IPS-NIHi7 (cell line): ENCODE measurements at regions not wholly inside any gene's neighbourhood (a gene's known extent, or its start where the extent isn't known, plus 50 kb on each side); places are given as distances from the start of the nearest gene placed in this dataset.

Experiments used
- DNase-seq: peaks from one replicate; pipeline ENCODE4 v3.0.0; 2012; ENCODE audit warnings: mixed read lengths; ENCODE audit errors: extremely low spot score

- no peak for DNase-seq
These were observed 223.0 kb upstream of the MCTP2 start for GRCh38 chr15:94008104-94009074.

DNA sequence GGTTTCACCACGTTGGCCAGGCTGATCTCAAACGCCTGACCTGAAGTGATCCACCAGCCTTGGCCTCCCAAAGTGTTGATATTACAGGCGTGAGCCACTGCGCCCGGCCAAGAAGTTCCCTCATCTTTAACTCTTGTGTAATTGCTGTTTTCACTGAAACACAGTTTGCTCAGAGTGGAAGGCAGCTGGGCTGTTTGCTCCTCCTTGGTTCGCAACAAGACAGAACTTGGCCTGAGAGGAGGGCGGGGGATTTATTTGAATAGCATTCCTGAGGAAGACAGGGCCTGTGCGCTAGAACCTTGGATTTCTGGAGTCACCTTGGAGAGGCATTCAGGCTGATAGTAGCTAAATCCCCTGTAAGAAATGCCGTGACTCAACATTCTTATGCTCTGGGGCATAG is 226.7 kb upstream of the MCTP2 start:
- no peak for DNase-seq

- no peak for DNase-seq
These were observed 229.3 kb upstream of the MCTP2 start for GRCh38 chr15:94002041-94002440.

GRCh38 chr15:94001255-94001801 is 230.0 kb upstream of the MCTP2 start:
- DNase-seq, result no peak

GRCh38 chr15:94000606-94001005 is 230.8 kb upstream of the MCTP2 start:
- peak; percentile 35 for DNase-seq

DNA sequence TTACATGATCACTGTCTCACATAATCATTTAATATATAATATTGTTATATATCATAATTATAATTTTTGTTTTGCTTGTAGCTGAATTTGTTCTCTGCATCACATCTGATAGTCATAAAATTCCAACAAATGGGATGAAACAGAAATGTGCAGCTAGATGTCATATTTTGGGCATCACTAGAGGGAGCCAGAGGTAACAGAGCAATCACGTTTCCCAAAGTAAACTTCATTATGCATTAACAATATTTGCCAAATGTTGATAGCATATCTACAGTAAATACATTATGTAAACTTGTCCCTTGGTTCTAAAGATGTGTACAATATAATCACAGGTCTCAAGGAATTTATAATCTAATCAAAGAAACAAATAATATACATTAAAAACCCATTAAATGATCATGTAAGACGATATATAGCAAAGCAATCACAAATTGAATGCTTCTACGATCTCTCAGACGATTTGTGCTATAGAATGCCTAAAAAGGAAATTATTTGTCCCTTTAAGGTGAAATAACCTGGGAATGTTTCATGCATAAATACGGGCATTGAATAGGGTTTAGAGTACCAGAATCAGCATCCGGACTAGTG is 234.2 kb upstream of the MCTP2 start:
- peak; percentile 29 for DNase-seq

- no peak for DNase-seq
These were observed 241.8 kb upstream of the MCTP2 start for GRCh38 chr15:93989440-93989998.

DNA sequence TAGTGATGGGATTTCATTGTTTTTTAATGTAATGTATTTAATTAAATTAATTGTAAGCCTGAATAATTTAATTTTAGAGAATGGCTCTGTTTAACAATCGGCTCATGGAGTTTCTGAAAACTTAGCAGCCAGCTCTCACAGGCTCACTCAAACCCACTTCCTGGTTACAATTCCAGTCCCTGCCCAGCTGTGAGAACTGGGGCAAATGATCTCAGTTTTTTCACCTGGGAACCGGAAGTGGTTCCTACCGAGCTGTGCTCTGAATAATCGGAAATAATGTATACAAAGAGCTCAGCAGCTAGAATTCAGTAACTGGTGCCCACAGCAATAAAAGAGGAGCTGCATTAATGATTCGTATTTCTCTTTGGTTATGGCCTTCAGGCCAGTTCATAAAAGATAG is 244.3 kb upstream of the MCTP2 start:
- no peak for DNase-seq

GRCh38 chr15:93986400-93986984 is 244.9 kb upstream of the MCTP2 start:
- DNase-seq, result no peak

- no peak for DNase-seq
These were observed 245.4 kb upstream of the MCTP2 start for GRCh38 chr15:93985925-93986324.

DNA sequence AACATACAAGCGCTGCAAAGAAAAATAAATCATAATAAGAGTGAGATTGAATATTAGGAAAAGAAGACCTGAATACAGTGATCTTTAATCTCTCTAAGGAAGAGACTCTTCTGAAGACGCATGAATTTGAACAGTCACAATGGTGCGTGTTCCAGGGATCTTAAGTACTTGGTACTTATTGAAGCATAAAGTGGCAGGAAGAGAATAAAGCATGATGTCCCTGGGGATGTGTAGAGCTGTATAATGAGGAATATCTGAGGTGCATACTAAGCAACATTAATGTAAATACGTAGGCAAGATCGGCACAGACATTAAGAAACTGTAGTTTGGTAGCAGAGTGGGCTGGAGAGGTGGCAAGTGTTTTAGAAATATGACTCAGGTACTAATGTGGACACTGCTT is 246.2 kb upstream of the MCTP2 start:
- no peak for DNase-seq

DNA sequence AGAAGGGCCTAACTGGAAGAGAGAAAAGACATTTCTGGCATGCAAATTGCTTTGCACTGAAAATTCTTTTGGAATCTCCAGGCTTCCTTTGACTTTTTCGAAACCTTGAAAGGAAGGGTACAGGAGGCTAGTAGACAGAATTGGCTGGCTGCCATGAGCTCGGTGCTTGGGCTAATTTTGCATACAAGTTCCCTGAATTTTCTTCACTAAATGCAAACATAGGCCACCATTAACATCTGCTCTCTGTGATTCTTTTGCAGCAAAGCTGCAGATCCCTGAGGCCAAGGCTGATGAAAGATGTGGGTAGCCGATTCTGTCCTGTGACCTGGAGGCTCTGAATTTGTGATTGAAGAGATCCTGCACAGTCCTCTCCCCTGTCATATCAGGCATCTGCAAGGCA is 247.8 kb upstream of the MCTP2 start:
- DNase-seq, result no peak

GRCh38 chr15:93982226-93982727 is 249.1 kb upstream of the MCTP2 start:
- no peak for DNase-seq

- DNase-seq, result no peak
These were observed 249.7 kb upstream of the MCTP2 start for GRCh38 chr15:93981706-93982105.

DNA sequence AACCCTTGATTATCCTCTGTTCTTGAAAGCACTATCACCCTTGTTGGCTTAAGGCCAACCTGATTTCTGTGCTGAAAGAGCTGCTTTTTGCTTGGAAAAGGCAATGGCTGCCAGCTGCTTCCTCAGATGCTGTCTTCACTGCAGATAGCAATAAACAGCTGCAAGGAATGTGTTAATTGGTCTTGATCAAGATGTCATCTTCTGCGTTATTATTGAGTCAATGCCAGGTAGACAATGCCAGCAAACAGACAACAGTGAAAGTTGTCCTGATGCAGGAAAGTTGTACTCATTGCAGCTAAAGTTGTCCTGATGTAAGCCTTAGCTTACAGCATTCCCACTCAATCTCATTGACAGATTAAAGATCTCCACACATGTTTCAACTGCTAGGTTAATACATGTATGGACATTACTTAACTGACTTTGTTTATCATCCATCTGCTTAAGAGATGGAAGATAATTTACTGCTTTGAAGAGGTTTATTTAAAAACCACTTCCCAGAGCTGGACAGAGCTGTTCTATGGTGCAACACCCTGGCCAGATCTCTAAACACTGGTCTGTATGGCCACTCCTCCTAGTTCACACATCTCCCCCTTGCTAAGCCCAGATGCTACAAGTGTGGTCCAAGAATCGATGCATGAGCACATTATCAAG is 251.0 kb upstream of the MCTP2 start:
- no peak for DNase-seq

DNA sequence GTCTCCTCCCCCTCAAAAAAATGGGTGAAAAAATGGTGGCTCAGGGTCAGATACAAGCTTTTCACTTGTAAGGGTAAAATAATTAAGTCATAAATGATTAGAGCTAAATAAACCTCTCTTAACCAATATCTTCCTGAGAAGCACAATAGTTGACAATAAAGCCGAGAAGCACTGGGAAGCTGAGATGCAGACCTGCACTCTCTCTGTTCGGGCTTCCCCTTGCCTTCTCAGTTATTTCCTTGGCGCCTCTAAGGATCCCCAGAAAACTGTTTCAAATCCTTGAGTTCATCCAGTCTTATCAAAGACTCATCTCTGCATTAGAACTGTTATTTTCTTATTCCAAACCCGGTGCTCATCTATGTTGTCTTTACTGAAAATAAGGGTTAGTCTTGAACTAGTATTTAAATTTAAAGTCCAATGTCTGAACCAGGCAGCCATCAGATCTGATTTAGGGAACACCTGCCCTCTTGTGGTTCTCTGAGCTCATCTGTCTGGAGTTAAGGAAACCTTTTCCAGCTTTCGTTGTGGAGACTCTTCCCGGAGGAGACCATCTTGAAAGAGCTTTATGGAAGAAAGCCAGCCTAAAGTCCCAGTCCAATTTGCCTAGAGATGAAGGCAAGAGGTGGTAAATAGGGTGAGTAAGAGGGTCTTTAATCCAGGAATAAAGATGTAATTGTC is 256.4 kb upstream of the MCTP2 start:
- peak; percentile 73 for DNase-seq

GRCh38 chr15:93973287-93973686 is 258.1 kb upstream of the MCTP2 start:
- DNase-seq, result no peak

- no peak for DNase-seq
These were observed 262.6 kb upstream of the MCTP2 start for GRCh38 chr15:93968773-93969172.

DNA sequence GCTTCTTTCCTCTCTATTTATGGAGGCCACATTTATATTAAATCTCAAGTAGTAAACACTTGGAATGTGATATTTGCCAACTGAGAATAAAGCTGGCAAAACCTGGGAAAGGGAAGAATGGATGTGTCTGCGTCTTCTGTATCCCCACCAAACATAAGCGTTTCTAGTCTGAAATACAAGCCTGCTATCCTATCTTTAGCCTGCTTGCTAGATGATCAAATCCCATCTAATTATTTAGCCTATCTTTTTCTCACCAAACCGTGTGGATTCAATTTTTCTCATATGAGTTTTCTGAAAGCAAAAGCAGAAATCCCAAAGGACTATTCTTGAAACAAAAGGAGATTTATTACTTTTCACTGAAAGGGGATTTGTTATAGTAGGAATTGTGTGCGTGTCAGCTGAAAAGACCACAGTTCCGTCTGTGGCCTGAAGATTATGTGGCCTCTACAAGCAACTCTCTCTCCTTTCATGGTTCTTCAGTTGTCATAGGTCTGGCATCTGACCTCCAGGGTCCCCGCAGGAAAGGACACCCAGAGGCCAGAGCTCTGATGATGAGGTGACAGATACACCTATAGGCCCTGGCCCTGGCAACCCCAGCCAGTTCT is 266.0 kb upstream of the MCTP2 start:
- DNase-seq, result no peak

- DNase-seq, result no peak
These were observed 276.3 kb upstream of the MCTP2 start for GRCh38 chr15:93954985-93955571.
